Peyer's patch (tissue), 4 donors: ENCODE measurements at regions not wholly inside any gene's neighbourhood (a gene's known extent, or its start where the extent isn't known, plus 50 kb on each side); places are given as distances from the start of the nearest gene placed in this dataset.

Experiments
- DNase-seq, 3 donors: peaks; one replicate each; pipeline ENCODE4 v3.0.0-alpha.2; 2017 to 2019
- H3K27ac ChIP-seq, 4 donors: fragments of 200-600 bp; sonication (generic); one replicate each; pipeline ENCODE4 v1.5.1; 2016 to 2019
- H3K27me3 ChIP-seq, 2 donors: fragments of 200-600 bp; sonication (generic); one replicate each; pipeline ENCODE4 v1.5.1; 2019
- H3K36me3 ChIP-seq, 3 donors: fragments of 200-600 bp; sonication (generic); one replicate each; pipeline ENCODE4 v1.5.1; 2016 to 2019
- H3K4me1 ChIP-seq, 4 donors: fragments of 200-600 bp; sonication (generic); one replicate each; pipeline ENCODE4 v1.5.1; 2016 to 2019
- H3K4me3 ChIP-seq, 4 donors: fragments of 200-600 bp; sonication (generic); 1 replicate in 3 of 4; 2 replicates in 1 of 4; pipeline ENCODE4 v1.5.1; 2016 to 2019; ENCODE audit warnings: mild to moderate bottlenecking in 1 of 4
- H3K9me3 ChIP-seq, 4 donors: fragments of 200-600 bp; sonication (generic); one replicate each; pipeline ENCODE4 v1.5.1; 2016 to 2019; ENCODE audit warnings: mild to moderate bottlenecking in 1 of 4
- CTCF ChIP-seq, 6 experiments: fragments of 450-650 bp in 4 of 6; fragments of 200-600 bp in 2 of 6; sonication (generic) in 1 of 6; IDR thresholded peaks; one replicate each; pipeline ENCODE4 v1.5.1; 2017 to 2019; ENCODE audit warnings: antibody characterized with exemption in 6 of 6, mild to moderate bottlenecking in 3 of 6, moderate library complexity in 1 of 6
- POLR2A ChIP-seq, 2 donors: fragments of 450-650 bp; IDR thresholded peaks; one replicate each; pipeline ENCODE4 v1.5.1; 2017; ENCODE audit warnings: antibody characterized with exemption in 2 of 2, mild to moderate bottlenecking in 2 of 2, moderate library complexity in 2 of 2

GRCh38 chr11:22458161-22458560 is 120.0 kb downstream of the SLC17A6 start:
- TF ChIP-seq CTCF (IDR thresholded peaks at IDR 0.05), result no peak
- no peak for TF ChIP-seq POLR2A (IDR thresholded peaks at IDR 0.05)
- no peak overlapping the region for H3K4me3 ChIP-seq
- no peaks in the 10 kb centered on the region for H3K4me1 ChIP-seq

GRCh38 chr11:22456993-22457762 is 119.0 kb downstream of the SLC17A6 start:
- H3K4me3 ChIP-seq, result no peak overlapping the region
- no peak overlapping the region for H3K27ac ChIP-seq
- no peaks in the 10 kb centered on the region for H3K27me3 ChIP-seq
- no peaks in the 10 kb centered on the region for H3K4me1 ChIP-seq
- H3K36me3 ChIP-seq, result no peaks in the 10 kb centered on the region
- DNase-seq, result no peak
- no peak for TF ChIP-seq CTCF (IDR thresholded peaks at IDR 0.05)
- TF ChIP-seq POLR2A (IDR thresholded peaks at IDR 0.05), result no peak
- no peaks in the 10 kb centered on the region for H3K9me3 ChIP-seq

More at GRCh38 chr11:22458161-22458560, 120.0 kb downstream of the SLC17A6 start:
- DNase-seq, result no peak
- H3K27ac ChIP-seq, result no peak overlapping the region
- H3K27me3 ChIP-seq, result no peaks in the 10 kb centered on the region
- H3K36me3 ChIP-seq, result no peaks in the 10 kb centered on the region
- H3K9me3 ChIP-seq, result no peaks in the 10 kb centered on the region

- Histone ChIP-seq H3K27me3 (no peaks in the 10 kb centered on the region), H3K36me3 (no peaks in the 10 kb centered on the region), H3K4me3 (no peak overlapping the region), H3K4me1 (no peaks in the 10 kb centered on the region), H3K9me3 (no peaks in the 10 kb centered on the region), H3K27ac (no peak overlapping the region)
- TF ChIP-seq CTCF (IDR thresholded peaks at IDR 0.05) (no peak), POLR2A (IDR thresholded peaks at IDR 0.05) (no peak)
- no peak for DNase-seq
Observed at GRCh38 chr11:22454461-22455090, 116.4 kb downstream of the SLC17A6 start.

GRCh38 chr11:22449441-22449840 is 111.3 kb downstream of the SLC17A6 start:
- Histone ChIP-seq H3K4me3 (no peak overlapping the region), H3K27ac (no peak overlapping the region), H3K36me3 (no peaks in the 10 kb centered on the region), H3K27me3 (no peaks in the 10 kb centered on the region), H3K9me3 (no peaks in the 10 kb centered on the region), H3K4me1 (no peaks in the 10 kb centered on the region)
- no peak for DNase-seq
- TF ChIP-seq POLR2A (IDR thresholded peaks at IDR 0.05), result no peak
- TF ChIP-seq CTCF (IDR thresholded peaks at IDR 0.05), result no peak

- no peak overlapping the region for H3K4me3 ChIP-seq
- no peaks in the 10 kb centered on the region for H3K27me3 ChIP-seq
- H3K9me3 ChIP-seq, result no peaks in the 10 kb centered on the region
- H3K4me1 ChIP-seq, result no peaks in the 10 kb centered on the region
- H3K36me3 ChIP-seq, result no peaks in the 10 kb centered on the region
- no peak for DNase-seq
- no peak overlapping the region for H3K27ac ChIP-seq
- TF ChIP-seq CTCF (IDR thresholded peaks at IDR 0.05), result no peak
- no peak for TF ChIP-seq POLR2A (IDR thresholded peaks at IDR 0.05)
Observed at GRCh38 chr11:22444076-22444475, 105.9 kb downstream of the SLC17A6 start.
